Mesothelial cell of epicardium (in vitro differentiated cells): ENCODE measurements at regions not wholly inside any gene's neighbourhood (a gene's known extent, or its start where the extent isn't known, plus 50 kb on each side); places are given as distances from the start of the nearest gene placed in this dataset.
"Not testable (repeated sequence)": the region's sequence is repeated elsewhere in the genome, so short reads cannot be mapped to it uniquely, and the experiment has no call there.

ENCODE experiments used
- DNase-seq, 2 experiments: peaks; one replicate each; pipeline ENCODE4 v3.0.0; 2021; ENCODE audit warnings: low spot score in 2 of 2; ENCODE audit not compliant: unreplicated experiment in 2 of 2
- H3K27ac Mint-ChIP-seq: 2 replicates; pipeline ENCODE4 v1.8.0; 2021; ENCODE audit warnings: mixed read lengths
- H3K27me3 Mint-ChIP-seq: 2 replicates; pipeline ENCODE4 v1.8.0; 2021; ENCODE audit warnings: low read depth, mixed read lengths
- H3K36me3 Mint-ChIP-seq: 2 replicates; pipeline ENCODE4 v1.8.0; 2021; ENCODE audit warnings: mixed read lengths
- H3K4me1 Mint-ChIP-seq: 2 replicates; pipeline ENCODE4 v1.8.0; 2021; ENCODE audit warnings: mixed read lengths
- H3K4me3 Mint-ChIP-seq: 2 replicates; pipeline ENCODE4 v1.8.0; 2021; ENCODE audit warnings: mild to moderate bottlenecking, moderate library complexity, mixed read lengths
- H3K9me3 Mint-ChIP-seq: 2 replicates; pipeline ENCODE4 v1.8.0; 2021; ENCODE audit warnings: mixed read lengths
- CTCF ChIP-seq: fragments of 200-600 bp; sonication (generic); IDR thresholded peaks from one replicate; pipeline ENCODE4 v1.5.0; 2021; ENCODE audit warnings: antibody characterized with exemption; ENCODE audit not compliant: unreplicated experiment

DNA sequence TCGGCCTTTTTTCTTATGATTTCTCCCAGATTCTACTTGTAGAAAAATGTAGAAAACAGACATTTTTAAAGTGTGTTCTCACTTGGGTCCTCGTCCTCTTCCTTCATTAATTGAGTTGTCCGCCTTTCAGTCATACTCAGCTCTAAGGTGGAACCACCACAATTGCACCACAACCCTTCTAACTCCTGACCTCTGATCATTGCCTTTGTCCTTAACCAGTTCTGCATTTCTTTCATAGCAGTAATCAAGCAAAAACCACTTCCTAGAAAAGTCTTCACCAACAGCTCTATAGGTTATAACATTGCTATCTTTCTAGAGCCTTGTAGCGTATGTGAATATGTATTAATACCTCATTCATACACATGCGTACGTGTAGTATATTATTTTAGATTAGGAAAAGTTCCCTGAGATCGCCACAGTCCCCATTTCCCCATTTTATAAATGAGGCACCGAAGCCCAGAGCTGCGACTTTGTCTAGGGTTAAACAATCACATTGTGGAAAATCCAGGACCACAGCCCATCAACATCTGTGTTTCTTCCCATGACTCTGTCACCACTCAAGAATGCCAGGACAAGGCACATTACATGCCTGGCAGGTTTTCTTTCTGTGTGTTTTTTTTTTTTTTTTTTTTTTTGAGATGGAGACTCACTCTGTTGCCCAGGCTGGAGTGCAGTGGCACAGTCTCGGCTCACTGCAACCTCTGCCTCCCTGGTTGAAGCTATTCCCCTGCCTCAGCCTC, 175.5 kb downstream of the BTBD3 start:
- Mint-ChIP-seq H3K27ac (no peak overlapping the region), H3K36me3 (no peaks in the 10 kb centered on the region), H3K4me1 (no peaks in the 10 kb centered on the region), H3K4me3 (no peak overlapping the region), H3K9me3 (no peaks in the 10 kb centered on the region), H3K27me3 (no peaks in the 10 kb centered on the region)
- no peak for TF ChIP-seq CTCF
- DNase-seq = no peak

DNA sequence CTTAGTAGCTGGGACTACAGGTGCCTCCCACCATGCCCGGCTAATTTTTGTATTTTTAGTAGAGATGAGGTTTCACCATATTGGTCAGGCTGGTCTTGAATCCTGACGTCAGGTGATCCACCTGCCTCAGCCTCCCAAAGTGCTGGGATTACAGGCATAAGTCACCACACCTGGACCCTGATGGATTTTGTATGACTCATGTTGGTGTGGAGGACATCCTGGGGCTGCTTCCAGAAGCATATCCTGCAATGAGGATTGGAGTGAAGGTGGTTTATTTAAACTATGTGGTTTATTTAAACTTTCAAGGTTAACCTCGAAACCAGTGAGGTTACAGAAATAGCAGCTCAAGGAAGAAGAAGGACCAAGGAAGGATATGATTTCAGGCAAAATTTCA, 176.1 kb downstream of the BTBD3 start:
- not testable (repeated sequence) for H3K27ac Mint-ChIP-seq, H3K27me3 Mint-ChIP-seq, H3K4me1 Mint-ChIP-seq, H3K9me3 Mint-ChIP-seq, DNase-seq, H3K36me3 Mint-ChIP-seq, H3K4me3 Mint-ChIP-seq

- H3K4me1 Mint-ChIP-seq = no peaks in the 10 kb centered on the region
- no peak for TF ChIP-seq CTCF
- no peak overlapping the region for H3K4me3 Mint-ChIP-seq
- no peak for DNase-seq
- no peak overlapping the region for H3K27ac Mint-ChIP-seq
- no peaks in the 10 kb centered on the region for H3K36me3 Mint-ChIP-seq
- H3K9me3 Mint-ChIP-seq = no peaks in the 10 kb centered on the region
- no peaks in the 10 kb centered on the region for H3K27me3 Mint-ChIP-seq
Measured at GRCh38 chr20:12095180-12095920, 177.7 kb downstream of the BTBD3 start.

DNA sequence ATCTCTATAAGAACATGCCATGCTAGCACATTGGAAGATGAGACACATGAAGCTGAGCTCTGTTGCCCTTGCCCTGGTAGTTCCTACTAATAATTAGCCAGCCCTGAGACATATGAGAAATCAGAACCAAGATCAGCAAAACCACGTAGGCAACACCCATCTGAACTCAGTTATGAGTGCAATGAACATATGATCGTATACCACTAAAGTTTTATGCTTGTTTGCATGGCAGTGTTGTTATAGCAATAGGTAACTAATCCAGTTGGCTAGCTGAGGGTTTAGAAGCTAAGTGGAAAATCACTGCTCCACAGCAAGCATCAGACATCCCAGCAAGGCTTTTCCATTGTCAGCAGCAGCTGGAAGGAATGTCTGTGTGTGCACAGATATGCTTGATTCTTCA, 180.7 kb downstream of the BTBD3 start:
- Mint-ChIP-seq H3K36me3 (no peaks in the 10 kb centered on the region), H3K27me3 (no peaks in the 10 kb centered on the region), H3K27ac (no peak overlapping the region), H3K9me3 (no peaks in the 10 kb centered on the region), H3K4me1 (no peaks in the 10 kb centered on the region), H3K4me3 (no peak overlapping the region)
- no peak for TF ChIP-seq CTCF
- DNase-seq = no peak

- H3K9me3 Mint-ChIP-seq = peaks cover 15% of the 10 kb centered on the region
- no peak overlapping the region for H3K27ac Mint-ChIP-seq
- H3K27me3 Mint-ChIP-seq = no peaks in the 10 kb centered on the region
- no peak for DNase-seq
- peaks cover 8% of the 10 kb centered on the region for H3K36me3 Mint-ChIP-seq
- TF ChIP-seq CTCF = no peak
- no peak overlapping the region for H3K4me3 Mint-ChIP-seq
- H3K4me1 Mint-ChIP-seq = peaks cover 24% of the 10 kb centered on the region
Measured at GRCh38 chr20:12108846-12109245, 191.2 kb downstream of the BTBD3 start.

GRCh38 chr20:12110274-12110673, 192.6 kb downstream of the BTBD3 start:
- TF ChIP-seq CTCF = no peak
- Mint-ChIP-seq H3K9me3 (peaks cover 15% of the 10 kb centered on the region), H3K36me3 (peaks cover 8% of the 10 kb centered on the region), H3K4me3 (no peak overlapping the region), H3K27ac (no peak overlapping the region), H3K27me3 (no peaks in the 10 kb centered on the region), H3K4me1 (peaks cover 28% of the 10 kb centered on the region)
- no peak for DNase-seq
